Body of pancreas (tissue), 4 donors: ENCODE measurements at regions not wholly inside any gene's neighbourhood (a gene's known extent, or its start where the extent isn't known, plus 50 kb on each side); places are given as distances from the start of the nearest gene placed in this dataset.

Experiments
- CTCF ChIP-seq, 7 experiments: fragments of 450-650 bp in 4 of 7; fragments of 200-600 bp in 3 of 7; sonication (generic) in 3 of 7; IDR thresholded peaks; one replicate each; pipeline ENCODE4 v1.5.1; 2016 to 2019; ENCODE audit warnings: antibody characterized with exemption in 7 of 7
- POLR2A ChIP-seq, 3 donors: fragments of 450-650 bp; IDR thresholded peaks; one replicate each; pipeline ENCODE4 v1.6.1; 2016; ENCODE audit warnings: antibody characterized with exemption in 3 of 3, mild to moderate bottlenecking in 2 of 3

- no peak for TF ChIP-seq CTCF (IDR thresholded peaks at IDR 0.05)
- no peak for TF ChIP-seq POLR2A (IDR thresholded peaks at IDR 0.05)
Measured at GRCh38 chr1:244286341-244286740, 165.4 kb downstream of the ADSS2 start.
